ENCODE measurements at regions not wholly inside any gene's neighbourhood (a gene's known extent, or its start where the extent isn't known, plus 50 kb on each side); places are given as distances from the start of the nearest gene placed in this dataset.
"Not testable (repeated sequence)": the region's sequence is repeated elsewhere in the genome, so short reads cannot be mapped to it uniquely, and the experiment has no call there.

- WGBS = 79% methylated on average over 2 of the region's 4 CpGs
- H3K27ac ChIP-seq (ENCODE audit: low read depth, low read length); H3K4me3 ChIP-seq (ENCODE audit: low read length); H3K9ac ChIP-seq (ENCODE audit: low read depth, low read length); H3K4me1 ChIP-seq (ENCODE audit: insufficient read depth, low read length); H3K27me3 ChIP-seq (ENCODE audit: insufficient read depth, low read length); H3K36me3 ChIP-seq (ENCODE audit: insufficient read depth, low read length); H3K9me3 ChIP-seq (ENCODE audit: insufficient read depth, low read depth, low read length): not testable (repeated sequence)
Observed at GRCh38 chr14:106340658-106341057, 814.3 kb downstream of the TMEM121 start.

DNA sequence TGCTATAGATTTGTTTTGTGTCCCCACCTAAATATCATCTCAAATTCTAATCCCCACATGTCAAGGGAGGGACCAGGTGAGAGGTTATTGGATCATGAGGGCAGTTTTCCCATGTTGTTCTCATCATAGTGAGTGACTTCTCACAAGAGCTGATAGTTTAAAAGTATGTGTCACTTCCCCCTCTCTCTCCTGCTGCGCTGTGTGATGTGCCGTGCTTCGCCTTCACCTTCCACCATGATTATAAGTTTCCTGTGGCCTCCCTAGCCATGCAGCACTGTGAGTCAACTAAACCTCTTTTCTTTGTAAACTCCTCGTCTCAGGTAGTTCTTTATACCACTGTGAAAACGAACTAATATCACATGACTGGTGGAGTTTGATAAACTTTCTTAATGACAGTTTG is 814.8 kb downstream of the TMEM121 start:
- H3K27me3 ChIP-seq (ENCODE audit: insufficient read depth, low read length); H3K9ac ChIP-seq (ENCODE audit: low read depth, low read length); H3K4me1 ChIP-seq (ENCODE audit: insufficient read depth, low read length); H3K36me3 ChIP-seq (ENCODE audit: insufficient read depth, low read length); H3K9me3 ChIP-seq (ENCODE audit: insufficient read depth, low read depth, low read length); H3K27ac ChIP-seq (ENCODE audit: low read depth, low read length); H3K4me3 ChIP-seq (ENCODE audit: low read length): not testable (repeated sequence)
- 91% methylated on average over 3 of the region's 5 CpGs for WGBS

GRCh38 chr14:106343626-106344025 is 817.2 kb downstream of the TMEM121 start:
- 77% methylated on average over 1 of the region's 2 CpGs for WGBS
- no peak overlapping the region for H3K9ac ChIP-seq (ENCODE audit: low read depth, low read length)
- H3K27ac ChIP-seq (ENCODE audit: low read depth, low read length) = no peak overlapping the region
- peaks cover 23% of the 10 kb centered on the region; the same call in 1 of the 2 replicates for H3K9me3 ChIP-seq (ENCODE audit: insufficient read depth, low read depth, low read length)
- H3K27me3 ChIP-seq (ENCODE audit: insufficient read depth, low read length) = no peaks in the 10 kb centered on the region
- H3K4me3 ChIP-seq (ENCODE audit: low read length) = no peak overlapping the region
- no peaks in the 10 kb centered on the region for H3K4me1 ChIP-seq (ENCODE audit: insufficient read depth, low read length)
- no peaks in the 10 kb centered on the region for H3K36me3 ChIP-seq (ENCODE audit: insufficient read depth, low read length)

DNA sequence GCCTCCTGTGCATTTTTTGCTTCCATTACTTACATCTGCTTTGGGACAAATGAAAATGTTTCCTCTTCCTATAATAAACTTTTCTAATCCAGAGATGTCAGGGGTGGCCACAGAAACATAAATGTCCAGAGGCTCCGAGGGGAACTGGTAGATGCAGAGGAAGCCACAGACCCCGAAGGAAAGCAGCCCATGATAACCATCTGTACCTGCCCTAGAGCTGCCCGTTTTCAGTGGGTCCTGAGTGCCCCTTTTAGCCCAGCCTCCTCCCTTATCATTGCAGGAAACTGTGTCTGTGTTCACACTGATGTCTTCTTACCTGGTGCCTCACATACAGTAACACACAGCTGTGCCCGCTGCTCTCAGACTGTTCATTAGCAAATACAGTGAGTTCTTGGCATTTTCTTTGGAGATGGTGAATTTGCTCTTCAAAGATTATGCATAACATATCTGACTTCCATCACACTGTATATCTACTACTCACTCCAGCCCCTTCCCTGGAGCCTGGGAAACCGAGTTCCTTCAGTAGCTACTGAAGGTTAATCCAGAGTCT is 817.8 kb downstream of the TMEM121 start:
- H3K4me3 ChIP-seq (ENCODE audit: low read length); H3K27ac ChIP-seq (ENCODE audit: low read depth, low read length); H3K36me3 ChIP-seq (ENCODE audit: insufficient read depth, low read length); H3K27me3 ChIP-seq (ENCODE audit: insufficient read depth, low read length); H3K4me1 ChIP-seq (ENCODE audit: insufficient read depth, low read length); H3K9ac ChIP-seq (ENCODE audit: low read depth, low read length): not testable (repeated sequence)
- 62% methylated on average over 5 of the region's 5 CpGs for WGBS
- H3K9me3 ChIP-seq (ENCODE audit: insufficient read depth, low read depth, low read length) = peaks cover 23% of the 10 kb centered on the region; the same call in 1 of the 2 replicates

GRCh38 chr14:106344791-106345479 is 818.6 kb downstream of the TMEM121 start:
- H3K4me1 ChIP-seq (ENCODE audit: insufficient read depth, low read length); H3K27me3 ChIP-seq (ENCODE audit: insufficient read depth, low read length); H3K4me3 ChIP-seq (ENCODE audit: low read length); H3K36me3 ChIP-seq (ENCODE audit: insufficient read depth, low read length); H3K9ac ChIP-seq (ENCODE audit: low read depth, low read length); H3K27ac ChIP-seq (ENCODE audit: low read depth, low read length): not testable (repeated sequence)
- WGBS = 78% methylated on average over 3 of the region's 5 CpGs
- peaks cover 23% of the 10 kb centered on the region; the same call in 1 of the 2 replicates for H3K9me3 ChIP-seq (ENCODE audit: insufficient read depth, low read depth, low read length)

DNA sequence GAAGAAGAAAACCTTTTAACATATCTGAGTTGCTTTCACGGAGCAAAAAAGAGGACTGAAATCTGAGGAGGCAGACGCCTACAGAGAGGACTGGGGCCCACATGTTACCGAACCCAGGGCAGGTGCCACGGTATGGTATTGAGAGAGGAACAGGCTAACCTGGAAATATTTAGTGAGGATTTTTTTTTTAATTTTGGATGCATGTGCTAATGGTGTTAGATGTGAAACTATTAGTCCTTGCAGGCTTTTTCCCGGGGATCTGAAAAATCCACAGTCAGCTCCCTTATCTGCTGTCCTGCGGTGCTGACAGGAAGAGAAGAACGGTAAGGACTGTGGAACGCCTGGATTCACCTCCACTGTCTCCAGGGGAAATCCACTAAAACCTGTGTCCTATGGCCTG is 819.7 kb downstream of the TMEM121 start:
- no peak overlapping the region for H3K27ac ChIP-seq (ENCODE audit: low read depth, low read length)
- H3K4me3 ChIP-seq (ENCODE audit: low read length) = no peak overlapping the region
- no peaks in the 10 kb centered on the region for H3K27me3 ChIP-seq (ENCODE audit: insufficient read depth, low read length)
- WGBS = 74% methylated on average over 8 of the region's 8 CpGs
- H3K9me3 ChIP-seq (ENCODE audit: insufficient read depth, low read depth, low read length) = peaks cover 23% of the 10 kb centered on the region; the same call in 1 of the 2 replicates
- no peak overlapping the region for H3K9ac ChIP-seq (ENCODE audit: low read depth, low read length)
- no peaks in the 10 kb centered on the region for H3K4me1 ChIP-seq (ENCODE audit: insufficient read depth, low read length)
- H3K36me3 ChIP-seq (ENCODE audit: insufficient read depth, low read length) = no peaks in the 10 kb centered on the region

DNA sequence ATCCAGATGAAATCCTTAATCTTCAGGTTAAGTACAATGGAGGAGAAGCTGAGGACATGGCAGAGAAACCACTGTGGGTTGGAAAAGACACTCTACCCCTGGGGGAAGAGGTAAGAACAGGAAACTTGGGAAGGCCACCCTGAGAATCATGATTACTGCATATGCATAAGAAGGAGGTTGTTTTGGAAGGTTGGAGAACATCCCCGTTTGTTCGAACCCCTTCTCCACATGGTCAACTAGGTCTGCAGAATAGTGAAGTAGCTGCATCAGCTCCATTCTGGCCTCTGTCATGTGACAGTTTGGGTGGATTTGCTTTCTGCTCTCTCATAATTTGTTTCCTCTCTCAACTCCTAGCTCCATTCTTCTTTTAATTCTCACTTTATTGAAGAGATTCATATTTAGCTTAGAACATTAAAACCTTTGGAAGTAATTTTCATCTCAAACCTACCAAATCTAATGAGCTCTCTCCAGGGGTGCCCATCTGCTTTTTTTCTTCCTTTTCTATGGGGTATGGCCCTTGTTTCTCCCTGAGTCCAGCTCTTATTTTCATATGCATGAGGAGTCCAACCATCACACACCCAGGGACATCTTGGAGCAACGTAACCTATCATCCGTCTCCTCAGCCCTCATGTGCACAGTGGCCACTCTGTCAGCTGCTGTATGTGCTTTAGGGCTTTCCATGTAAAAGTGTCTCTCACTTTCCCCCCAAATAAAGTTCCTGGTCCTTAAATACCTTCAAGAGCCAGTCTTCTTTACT is 820.3 kb downstream of the TMEM121 start:
- 75% methylated on average over 2 of the region's 4 CpGs for WGBS
- Histone ChIP-seq H3K27ac (ENCODE audit: low read depth, low read length) (no peak overlapping the region), H3K27me3 (ENCODE audit: insufficient read depth, low read length) (no peaks in the 10 kb centered on the region), H3K36me3 (ENCODE audit: insufficient read depth, low read length) (no peaks in the 10 kb centered on the region), H3K4me1 (ENCODE audit: insufficient read depth, low read length) (no peaks in the 10 kb centered on the region), H3K9me3 (ENCODE audit: insufficient read depth, low read depth, low read length) (peaks cover 23% of the 10 kb centered on the region; the same call in 1 of the 2 replicates), H3K9ac (ENCODE audit: low read depth, low read length) (no peak overlapping the region), H3K4me3 (ENCODE audit: low read length) (no peak overlapping the region)

- Histone ChIP-seq H3K4me1 (ENCODE audit: insufficient read depth, low read length) (no peaks in the 10 kb centered on the region), H3K4me3 (ENCODE audit: low read length) (no peak overlapping the region), H3K9me3 (ENCODE audit: insufficient read depth, low read depth, low read length) (peaks cover 23% of the 10 kb centered on the region; the same call in 1 of the 2 replicates), H3K36me3 (ENCODE audit: insufficient read depth, low read length) (no peaks in the 10 kb centered on the region), H3K27me3 (ENCODE audit: insufficient read depth, low read length) (no peaks in the 10 kb centered on the region), H3K27ac (ENCODE audit: low read depth, low read length) (no peak overlapping the region), H3K9ac (ENCODE audit: low read depth, low read length) (no peak overlapping the region)
- 57% methylated on average over 4 of the region's 4 CpGs for WGBS
Observed at GRCh38 chr14:106347291-106347778, 821.0 kb downstream of the TMEM121 start.

DNA sequence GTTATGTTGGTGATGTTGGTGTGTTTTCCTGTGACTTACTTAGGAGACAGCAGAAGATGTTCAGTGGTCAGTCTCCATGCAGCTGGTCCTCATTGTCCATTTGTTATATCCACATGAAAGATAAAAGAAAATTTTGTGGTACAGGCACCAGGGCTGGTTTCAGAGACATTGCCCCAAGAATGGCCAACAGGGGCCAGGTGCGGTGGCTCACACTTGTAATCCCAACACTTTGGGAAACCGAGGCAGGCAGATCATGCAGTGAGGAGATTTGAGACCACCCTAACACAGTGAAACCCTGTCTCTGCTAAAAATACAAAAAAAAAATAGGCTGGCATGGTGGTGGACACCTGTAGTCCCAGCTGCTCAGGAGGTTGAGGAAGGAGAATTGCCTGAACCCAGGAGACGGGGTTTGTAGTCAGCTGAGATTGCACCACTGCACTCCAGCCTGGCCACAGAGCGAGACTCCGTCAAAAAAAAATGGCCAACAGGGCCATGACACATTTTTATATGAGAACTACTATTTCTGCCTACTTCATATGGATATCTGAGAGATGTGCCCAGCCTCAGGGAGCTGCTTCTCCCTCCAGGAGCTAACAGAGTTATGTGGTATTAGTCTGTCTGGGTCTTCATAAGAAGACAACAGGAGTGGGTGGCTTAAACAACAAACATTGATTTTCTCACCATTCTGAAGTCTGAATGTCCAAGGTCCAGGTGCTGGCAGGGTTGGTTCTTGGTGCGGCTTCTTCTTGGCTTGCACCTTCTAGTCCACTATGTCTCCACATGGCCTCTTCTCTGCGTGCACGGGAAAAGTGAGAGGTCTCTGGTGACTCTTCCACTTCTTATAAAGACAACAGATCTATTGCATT is 821.7 kb downstream of the TMEM121 start:
- WGBS = 86% methylated on average over 8 of the region's 8 CpGs
- H3K4me3 ChIP-seq (ENCODE audit: low read length) = no peak overlapping the region
- no peak overlapping the region for H3K9ac ChIP-seq (ENCODE audit: low read depth, low read length)

DNA sequence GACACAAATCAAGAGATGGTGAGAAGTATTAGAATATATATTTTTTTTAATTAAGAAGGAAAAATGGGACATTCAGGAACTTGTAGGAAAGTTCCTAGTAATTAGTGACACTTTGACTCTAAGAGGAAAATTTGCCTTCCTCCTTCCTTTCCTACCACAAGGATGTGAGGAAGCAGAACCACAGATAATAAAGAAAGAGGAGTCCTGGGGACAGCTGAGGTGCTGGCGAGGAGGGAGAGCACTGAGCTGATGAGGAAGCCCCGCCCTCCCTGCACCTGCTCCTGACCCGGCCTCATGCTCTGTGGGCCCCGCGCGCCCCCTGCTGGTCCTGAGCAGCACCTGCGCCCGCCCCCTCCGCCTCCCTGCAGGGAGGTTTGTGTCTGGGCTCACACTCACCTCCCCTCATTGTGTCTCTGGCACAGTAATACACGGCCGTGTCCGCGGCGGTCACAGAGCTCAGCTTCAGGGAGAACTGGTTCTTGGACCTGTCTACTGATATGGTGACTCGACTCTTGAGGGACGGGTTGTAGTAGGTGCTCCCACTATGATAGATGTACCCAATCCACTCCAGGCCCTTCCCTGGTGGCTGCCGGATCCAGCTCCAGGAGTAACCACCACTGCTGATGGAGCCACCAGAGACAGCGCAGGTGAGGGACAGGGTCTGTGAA is 822.6 kb downstream of the TMEM121 start:
- H3K36me3 ChIP-seq (ENCODE audit: insufficient read depth, low read length); H3K4me3 ChIP-seq (ENCODE audit: low read length); H3K4me1 ChIP-seq (ENCODE audit: insufficient read depth, low read length); H3K9ac ChIP-seq (ENCODE audit: low read depth, low read length); H3K27me3 ChIP-seq (ENCODE audit: insufficient read depth, low read length); H3K27ac ChIP-seq (ENCODE audit: low read depth, low read length): not testable (repeated sequence)
- 0 out of 2 replicates have a peak, but pooled peaks cover 20% of the 10 kb centered on the region for H3K9me3 ChIP-seq (ENCODE audit: insufficient read depth, low read depth, low read length)
- WGBS = 75% methylated on average over 6 of the region's 18 CpGs

More for the DNA sequence above, 821.7 kb downstream of the TMEM121 start:
- no peaks in the 10 kb centered on the region for H3K36me3 ChIP-seq (ENCODE audit: insufficient read depth, low read length)
- H3K27ac ChIP-seq (ENCODE audit: low read depth, low read length) = no peak overlapping the region
- H3K27me3 ChIP-seq (ENCODE audit: insufficient read depth, low read length) = no peaks in the 10 kb centered on the region
- H3K9me3 ChIP-seq (ENCODE audit: insufficient read depth, low read depth, low read length) = peaks cover 23% of the 10 kb centered on the region; the same call in 1 of the 2 replicates
- H3K4me1 ChIP-seq (ENCODE audit: insufficient read depth, low read length) = no peaks in the 10 kb centered on the region

Data from HUES64 (cell line).